Endodermal cell (in vitro differentiated cells): ENCODE measurements at regions not wholly inside any gene's neighbourhood (a gene's known extent, or its start where the extent isn't known, plus 50 kb on each side); places are given as distances from the start of the nearest gene placed in this dataset.

Experiments
- DNase-seq: peaks from one replicate; pipeline ENCODE4 v3.0.0-alpha.2; 2017
- H3K27ac ChIP-seq: 2 replicates; pipeline ENCODE4 v1.5.1; 2013; ENCODE audit warnings: mild to moderate bottlenecking, low read depth, low read length, moderate library complexity
- H3K27me3 ChIP-seq: 2 replicates; pipeline ENCODE4 v1.6.1; 2013; ENCODE audit warnings: mild to moderate bottlenecking, low read length, moderate library complexity; ENCODE audit not compliant: insufficient read depth, control insufficient read depth, poor library complexity, severe bottlenecking
- H3K36me3 ChIP-seq: 2 replicates; pipeline ENCODE4 v1.7.0; 2013; ENCODE audit warnings: mild to moderate bottlenecking, low read length, moderate library complexity; ENCODE audit not compliant: control insufficient read depth, insufficient read depth
- H3K4me1 ChIP-seq: one replicate; pipeline ENCODE4 v1.7.0; 2013; ENCODE audit warnings: low read length; ENCODE audit not compliant: control insufficient read depth, insufficient read depth
- H3K4me3 ChIP-seq: 2 replicates; pipeline ENCODE4 v1.5.1; 2013; ENCODE audit warnings: mild to moderate bottlenecking, low read length, moderate library complexity
- H3K9ac ChIP-seq: 2 replicates; pipeline ENCODE4 v1.6.1; 2013; ENCODE audit warnings: mild to moderate bottlenecking, low read length, moderate library complexity; ENCODE audit not compliant: poor library complexity, severe bottlenecking; ENCODE audit errors: extremely low read depth
- H3K9me3 ChIP-seq: 2 replicates; pipeline ENCODE4 v1.6.1; 2013; ENCODE audit warnings: mild to moderate bottlenecking, low read length, moderate library complexity; ENCODE audit not compliant: control insufficient read depth
- H3K27ac Mint-ChIP-seq: 2 replicates; pipeline ENCODE4 v1.8.0; 2020; ENCODE audit warnings: mixed read lengths
- H3K27me3 Mint-ChIP-seq: 2 replicates; pipeline ENCODE4 v1.8.0; 2021; ENCODE audit warnings: mild to moderate bottlenecking, mixed read lengths; ENCODE audit not compliant: insufficient read depth
- H3K36me3 Mint-ChIP-seq: 2 replicates; pipeline ENCODE4 v1.8.0; 2020; ENCODE audit warnings: low read depth, mixed read lengths
- H3K4me1 Mint-ChIP-seq: 2 replicates; pipeline ENCODE4 v1.8.0; 2020; ENCODE audit warnings: mixed read lengths
- H3K4me3 Mint-ChIP-seq: 2 replicates; pipeline ENCODE4 v1.8.0; 2020; ENCODE audit warnings: mild to moderate bottlenecking, moderate library complexity, mixed read lengths
- H3K9me3 Mint-ChIP-seq: 2 replicates; pipeline ENCODE4 v1.8.0; 2020; ENCODE audit warnings: mild to moderate bottlenecking, mixed read lengths
- WGBS, 2 experiments: methylation state at CpG; one replicate each; pipeline versions ENCODE4 v1.1.5 to v1.1.7; 2013; ENCODE audit warnings: missing lambda C conversion rate in 2 of 2, mixed read lengths in 1 of 2; ENCODE audit not compliant: insufficient coverage in 1 of 2, insufficient read length in 1 of 2; 5-methylcytosine and 5-hydroxymethylcytosine counted together
- TF ChIP-seq, protein P1 (sequence below): fragments of 200-600 bp; sonication (generic); conservative IDR thresholded peaks from 2 replicates; pipeline ENCODE4 v1.5.0; 2021; ENCODE audit warnings: antibody characterized with exemption, mild to moderate bottlenecking

DNA sequence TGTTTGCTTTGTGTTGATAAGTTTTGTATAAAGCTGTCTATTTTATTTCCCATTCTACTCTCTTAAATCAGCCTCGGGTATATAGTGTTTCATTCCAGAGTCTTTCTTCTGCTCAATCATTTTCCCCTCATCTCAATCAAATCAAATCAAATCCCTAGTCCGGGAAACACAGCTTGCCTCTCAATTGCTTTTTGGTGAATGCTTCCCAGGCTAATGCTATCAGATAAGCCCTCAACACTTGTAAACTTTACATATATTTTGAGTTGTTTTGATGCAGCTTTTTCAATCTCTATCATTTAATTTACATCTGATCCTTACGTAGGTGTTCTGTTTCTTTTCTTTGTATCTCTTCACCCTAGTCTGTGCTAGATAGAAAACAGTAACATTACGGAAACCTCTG, 416.7 kb upstream of the PDE3A start:
- H3K4me3 Mint-ChIP-seq = no peak overlapping the region
- no peaks in the 10 kb centered on the region for H3K36me3 Mint-ChIP-seq
- peaks cover 14% of the 10 kb centered on the region for H3K4me1 Mint-ChIP-seq
- no peak for DNase-seq
- no peaks in the 10 kb centered on the region for H3K36me3 ChIP-seq
- H3K27ac ChIP-seq = no peak overlapping the region
- peaks cover 8% of the 10 kb centered on the region for H3K9me3 Mint-ChIP-seq
- H3K4me1 ChIP-seq = no peaks in the 10 kb centered on the region
- H3K27me3 ChIP-seq = no peaks in the 10 kb centered on the region
- H3K27ac Mint-ChIP-seq = no peak overlapping the region
- WGBS, 2 experiments = 85 to 100% methylated on average over 2 to 4 of the region's 4 CpGs
- no peak overlapping the region for H3K4me3 ChIP-seq
- H3K27me3 Mint-ChIP-seq = peaks cover 6% of the 10 kb centered on the region
- no peak overlapping the region for H3K9ac ChIP-seq
- TF ChIP-seq, protein P1, sequence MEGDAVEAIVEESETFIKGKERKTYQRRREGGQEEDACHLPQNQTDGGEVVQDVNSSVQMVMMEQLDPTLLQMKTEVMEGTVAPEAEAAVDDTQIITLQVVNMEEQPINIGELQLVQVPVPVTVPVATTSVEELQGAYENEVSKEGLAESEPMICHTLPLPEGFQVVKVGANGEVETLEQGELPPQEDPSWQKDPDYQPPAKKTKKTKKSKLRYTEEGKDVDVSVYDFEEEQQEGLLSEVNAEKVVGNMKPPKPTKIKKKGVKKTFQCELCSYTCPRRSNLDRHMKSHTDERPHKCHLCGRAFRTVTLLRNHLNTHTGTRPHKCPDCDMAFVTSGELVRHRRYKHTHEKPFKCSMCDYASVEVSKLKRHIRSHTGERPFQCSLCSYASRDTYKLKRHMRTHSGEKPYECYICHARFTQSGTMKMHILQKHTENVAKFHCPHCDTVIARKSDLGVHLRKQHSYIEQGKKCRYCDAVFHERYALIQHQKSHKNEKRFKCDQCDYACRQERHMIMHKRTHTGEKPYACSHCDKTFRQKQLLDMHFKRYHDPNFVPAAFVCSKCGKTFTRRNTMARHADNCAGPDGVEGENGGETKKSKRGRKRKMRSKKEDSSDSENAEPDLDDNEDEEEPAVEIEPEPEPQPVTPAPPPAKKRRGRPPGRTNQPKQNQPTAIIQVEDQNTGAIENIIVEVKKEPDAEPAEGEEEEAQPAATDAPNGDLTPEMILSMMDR = no peak
- peaks cover 8% of the 10 kb centered on the region for H3K9me3 ChIP-seq

DNA sequence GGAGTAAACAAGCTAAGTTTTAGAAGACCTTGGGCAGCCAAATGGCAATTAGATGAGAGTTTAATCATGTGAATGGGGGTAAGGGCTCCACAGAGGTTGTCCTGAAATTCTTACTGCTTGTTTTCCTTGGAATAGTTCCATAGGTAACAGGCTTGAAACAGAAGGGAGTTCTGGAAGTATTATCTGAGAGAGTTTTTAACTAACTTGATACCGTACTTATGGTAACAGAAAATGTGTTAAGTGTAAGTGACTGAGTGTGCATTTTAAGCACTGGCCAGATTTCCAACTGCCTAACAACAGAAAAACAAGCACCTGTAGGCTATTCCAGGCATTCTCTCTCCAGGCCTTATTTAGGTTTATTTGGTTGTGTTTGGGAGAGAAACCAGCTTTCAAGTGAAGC, 414.6 kb upstream of the PDE3A start:
- peaks cover 8% of the 10 kb centered on the region for H3K9me3 ChIP-seq
- H3K4me1 ChIP-seq = no peaks in the 10 kb centered on the region
- no peak for DNase-seq
- peaks cover 6% of the 10 kb centered on the region for H3K27me3 Mint-ChIP-seq
- H3K4me1 Mint-ChIP-seq = peaks cover 7% of the 10 kb centered on the region
- no peaks in the 10 kb centered on the region for H3K27me3 ChIP-seq
- H3K9me3 Mint-ChIP-seq = peaks cover 8% of the 10 kb centered on the region
- 86 to 100% methylated on average over 1 of the region's 1 CpG for WGBS, 2 experiments
- no peak overlapping the region for H3K27ac Mint-ChIP-seq
- no peak overlapping the region for H3K4me3 ChIP-seq
- H3K4me3 Mint-ChIP-seq = no peak overlapping the region
- no peaks in the 10 kb centered on the region for H3K36me3 ChIP-seq
- TF ChIP-seq, protein P1 = no peak
- no peaks in the 10 kb centered on the region for H3K36me3 Mint-ChIP-seq
- H3K27ac ChIP-seq = no peak overlapping the region
- no peak overlapping the region for H3K9ac ChIP-seq

DNA sequence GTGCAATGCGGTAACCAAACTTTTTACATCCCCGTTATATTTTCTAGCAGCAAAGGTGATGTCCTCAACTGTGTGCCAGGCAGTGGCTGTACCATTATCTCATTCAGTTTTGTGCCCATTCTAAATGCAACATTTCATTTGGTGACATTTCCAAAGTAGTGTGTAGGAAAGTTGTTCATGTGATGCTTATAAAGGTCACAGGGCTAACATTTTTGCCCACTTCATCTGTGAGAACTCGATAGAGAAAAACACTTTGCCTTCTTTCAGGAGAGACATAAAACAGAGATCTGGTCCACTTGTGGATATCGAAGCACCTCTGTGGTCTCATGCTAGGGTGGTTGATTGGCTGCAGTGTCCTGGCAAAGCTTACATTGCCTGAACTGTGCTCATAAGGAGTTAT, 414.2 kb upstream of the PDE3A start:
- no peak overlapping the region for H3K27ac ChIP-seq
- H3K4me1 ChIP-seq = no peaks in the 10 kb centered on the region
- WGBS, 2 experiments = 93 to 100% methylated on average over 3 to 4 of the region's 4 CpGs
- H3K9ac ChIP-seq = no peak overlapping the region
- no peak overlapping the region for H3K4me3 Mint-ChIP-seq
- peaks cover 7% of the 10 kb centered on the region for H3K4me1 Mint-ChIP-seq
- no peak for DNase-seq
- H3K27me3 ChIP-seq = no peaks in the 10 kb centered on the region
- peaks cover 6% of the 10 kb centered on the region for H3K9me3 Mint-ChIP-seq
- H3K27ac Mint-ChIP-seq = no peak overlapping the region
- no peaks in the 10 kb centered on the region for H3K36me3 Mint-ChIP-seq
- TF ChIP-seq, protein P1 = no peak
- H3K27me3 Mint-ChIP-seq = peaks cover 6% of the 10 kb centered on the region
- H3K9me3 ChIP-seq = peaks cover 3% of the 10 kb centered on the region
- no peaks in the 10 kb centered on the region for H3K36me3 ChIP-seq
- no peak overlapping the region for H3K4me3 ChIP-seq
